ENCODE measurements at regions not wholly inside any gene's neighbourhood (a gene's known extent, or its start where the extent isn't known, plus 50 kb on each side); places are given as distances from the start of the nearest gene placed in this dataset.
"Not testable (repeated sequence)": the region's sequence is repeated elsewhere in the genome, so short reads cannot be mapped to it uniquely, and the experiment has no call there.

GRCh38 chr2:215830304-215830703, 183.0 kb downstream of the MREG start:
- DNase-seq: no peak

- DNase-seq: no peak
These were observed 184.1 kb downstream of the MREG start for GRCh38 chr2:215829261-215829660.

GRCh38 chr2:215828528-215829184, 184.7 kb downstream of the MREG start:
- DNase-seq: no peak

- DNase-seq: no peak
These were observed 186.4 kb downstream of the MREG start for GRCh38 chr2:215826838-215827441.

GRCh38 chr2:215826376-215826775, 187.0 kb downstream of the MREG start:
- DNase-seq: no peak

GRCh38 chr2:215825707-215826106, 187.6 kb downstream of the MREG start:
- no peak for DNase-seq

GRCh38 chr2:215821298-215821697, 192.1 kb downstream of the MREG start:
- not testable (repeated sequence) for DNase-seq

- DNase-seq: not testable (repeated sequence)
These were observed 193.6 kb downstream of the MREG start for GRCh38 chr2:215819713-215820112.

GRCh38 chr2:215817046-215817445, 196.3 kb downstream of the MREG start:
- no peak for DNase-seq

- DNase-seq: no peak
These were observed 196.9 kb downstream of the MREG start for GRCh38 chr2:215816424-215816823.

- DNase-seq: no peak
These were observed 197.4 kb downstream of the MREG start for GRCh38 chr2:215815960-215816359.

- DNase-seq: no peak
These were observed 200.4 kb downstream of the MREG start for GRCh38 chr2:215812966-215813365.

- DNase-seq: no peak
These were observed 201.7 kb downstream of the MREG start for GRCh38 chr2:215811409-215812345.

GRCh38 chr2:215811003-215811402, 202.3 kb downstream of the MREG start:
- DNase-seq: no peak

- no peak for DNase-seq
These were observed 204.4 kb downstream of the MREG start for GRCh38 chr2:215808996-215809395.

GRCh38 chr2:215808194-215808593, 205.2 kb downstream of the MREG start:
- DNase-seq: no peak

GRCh38 chr2:215805493-215805892, 207.9 kb downstream of the MREG start:
- DNase-seq: no peak

- DNase-seq: no peak
These were observed 210.2 kb downstream of the MREG start for GRCh38 chr2:215803150-215803549.

- DNase-seq: no peak
These were observed 214.2 kb downstream of the MREG start for GRCh38 chr2:215799194-215799593.

GRCh38 chr2:215797676-215798075, 215.7 kb downstream of the MREG start:
- DNase-seq: no peak

- no peak for DNase-seq
These were observed 217.1 kb downstream of the MREG start for GRCh38 chr2:215796140-215796855.

GRCh38 chr2:215794829-215795546, 218.4 kb downstream of the MREG start:
- DNase-seq: no peak
